GM23248 (cell line): ENCODE measurements at regions not wholly inside any gene's neighbourhood (a gene's known extent, or its start where the extent isn't known, plus 50 kb on each side); places are given as distances from the start of the nearest gene placed in this dataset.

Source experiments
- DNase-seq: peaks from one replicate; pipeline ENCODE4 v3.0.0-alpha.2; 2015
- H2AFZ ChIP-seq: fragments of 200-600 bp; sonication (generic); 2 replicates; pipeline ENCODE4 v1.6.1; 2016; ENCODE audit warnings: antibody characterized with exemption
- H3F3A ChIP-seq: fragments of 200-600 bp; sonication (generic); 2 replicates; pipeline ENCODE4 v1.6.1; 2016; ENCODE audit warnings: mild to moderate bottlenecking, antibody characterized with exemption, mixed run types; ENCODE audit not compliant: insufficient read depth
- H3K27ac ChIP-seq: fragments of 200-600 bp; sonication (generic); 2 replicates; pipeline ENCODE4 v1.5.1; 2016; ENCODE audit warnings: mild to moderate bottlenecking
- H3K27me3 ChIP-seq: fragments of 200-600 bp; sonication (generic); replicated peaks from 2 replicates; pipeline ENCODE4 v1.6.1; 2016; ENCODE audit warnings: mild to moderate bottlenecking; ENCODE audit not compliant: insufficient read depth
- H3K36me3 ChIP-seq: fragments of 200-600 bp; sonication (generic); 2 replicates; pipeline ENCODE4 v1.6.1; 2016; ENCODE audit warnings: low read depth, mild to moderate bottlenecking
- H3K4me1 ChIP-seq: fragments of 200-600 bp; sonication (generic); 2 replicates; pipeline ENCODE4 v1.6.1; 2016; ENCODE audit warnings: mild to moderate bottlenecking; ENCODE audit not compliant: insufficient read depth
- H3K4me2 ChIP-seq: fragments of 200-600 bp; sonication (generic); one replicate; pipeline ENCODE4 v1.6.1; 2016; ENCODE audit warnings: mild to moderate bottlenecking; ENCODE audit not compliant: unreplicated experiment
- H3K4me3 ChIP-seq: fragments of 200-600 bp; sonication (generic); 2 replicates; pipeline ENCODE4 v1.5.1; 2016; ENCODE audit warnings: mild to moderate bottlenecking
- H3K79me2 ChIP-seq: fragments of 200-600 bp; sonication (generic); 2 replicates; pipeline ENCODE4 v1.6.1; 2016; ENCODE audit warnings: mild to moderate bottlenecking; ENCODE audit not compliant: insufficient read depth
- H3K9ac ChIP-seq: fragments of 200-600 bp; sonication (generic); 2 replicates; pipeline ENCODE4 v1.6.1; 2016; ENCODE audit warnings: mild to moderate bottlenecking
- H3K9me2 ChIP-seq: fragments of 200-600 bp; sonication (generic); 2 replicates; pipeline ENCODE4 v1.6.1; 2016; ENCODE audit warnings: mixed run types, mild to moderate bottlenecking, moderate library complexity; ENCODE audit not compliant: insufficient read depth
- H3K9me3 ChIP-seq: fragments of 200-600 bp; sonication (generic); one replicate; pipeline ENCODE4 v1.6.1; 2017; ENCODE audit warnings: low read depth
- H4K20me1 ChIP-seq: fragments of 200-600 bp; sonication (generic); 2 replicates; pipeline ENCODE4 v1.6.0; 2016; ENCODE audit not compliant: insufficient read depth
- EZH2 ChIP-seq: fragments of 200-600 bp; sonication (generic); IDR thresholded peaks from 2 replicates; pipeline ENCODE4 v1.6.1; 2018; ENCODE audit warnings: antibody characterized with exemption, mild to moderate bottlenecking; ENCODE audit not compliant: insufficient read depth, poor library complexity, severe bottlenecking
- EZH2phosphoT487 ChIP-seq: fragments of 200-600 bp; sonication (generic); IDR thresholded peaks from 2 replicates; pipeline ENCODE4 v1.6.1; 2018; ENCODE audit warnings: antibody characterized with exemption, moderate library complexity, mild to moderate bottlenecking, low read depth; ENCODE audit not compliant: insufficient read depth
- WGBS, 2 experiments: methylation state at CpG; one replicate each; pipeline ENCODE4 v1.1.6; 2015 to 2017; ENCODE audit warnings: low lambda C conversion rate in 2 of 2, low coverage in 1 of 2; ENCODE audit errors: missing lambda C conversion rate in 2 of 2; 5-methylcytosine and 5-hydroxymethylcytosine counted together
- in situ Hi-C: fragments of 300-500 bp; cut with MboI; formaldehyde crosslinking; loops from 2 replicates; pipeline ENCODE4 v1.15.0; 2020

- in situ Hi-C loops = no loop called here
- Histone ChIP-seq H3K9ac (no peak overlapping the region), H2AFZ (no peak overlapping the region), H3K4me3 (no peak overlapping the region), H4K20me1 (no peaks in the 10 kb centered on the region), H3K4me2 (no peak overlapping the region), H3K4me1 (peaks cover 28% of the 10 kb centered on the region), H3F3A (peaks cover 25% of the 10 kb centered on the region), H3K9me2 (no peaks in the 10 kb centered on the region), H3K36me3 (no peaks in the 10 kb centered on the region), H3K9me3 (no peaks in the 10 kb centered on the region), H3K27me3 (0 out of 2 replicates have a peak, but pooled peaks cover 6% of the 10 kb centered on the region), H3K27ac (no peak overlapping the region), H3K79me2 (no peaks in the 10 kb centered on the region)
- WGBS, 2 experiments = 83 to 89% methylated on average over 5 of the region's 5 CpGs
- TF ChIP-seq EZH2 = no peak
- no peak for TF ChIP-seq EZH2phosphoT487
- peak; percentile 16 for DNase-seq
These were observed 85.2 kb upstream of the VAV3 start for GRCh38 chr1:108050158-108050557.

DNA sequence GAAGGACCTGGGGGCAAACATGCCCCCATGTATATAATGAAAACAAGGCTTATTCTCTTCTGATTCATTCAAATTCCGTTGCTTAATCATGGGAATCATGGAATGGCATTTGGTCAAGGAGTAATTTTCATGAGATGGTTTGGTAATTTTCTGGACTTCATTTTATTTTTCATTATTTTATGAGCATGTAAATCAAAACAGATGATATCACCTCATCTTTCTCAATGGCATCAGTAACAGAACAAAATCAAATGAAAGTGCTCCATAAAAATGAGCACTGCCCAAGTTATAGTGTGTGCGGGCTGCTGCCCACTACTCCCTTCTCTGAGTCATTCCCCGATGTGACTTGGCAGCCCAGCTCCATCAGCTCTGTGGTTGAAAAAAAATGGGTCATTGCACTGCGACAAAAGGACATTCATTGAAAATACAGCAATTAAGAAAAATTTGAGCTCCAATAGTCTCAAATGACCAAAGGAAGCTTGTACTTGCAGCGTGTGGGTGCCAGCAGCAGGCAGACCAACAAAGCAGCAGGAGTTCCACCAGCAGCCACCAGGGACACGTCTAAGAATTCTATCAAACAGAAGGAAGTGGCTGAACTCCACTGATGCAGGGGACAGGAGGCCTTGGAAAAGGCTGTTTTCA, 84.3 kb upstream of the VAV3 start:
- Histone ChIP-seq H3F3A (peaks cover 24% of the 10 kb centered on the region), H2AFZ (no peak overlapping the region), H3K4me1 (peaks cover 28% of the 10 kb centered on the region), H3K27me3 (0 out of 2 replicates have a peak, but pooled peaks cover 6% of the 10 kb centered on the region), H3K9me3 (no peaks in the 10 kb centered on the region), H3K36me3 (no peaks in the 10 kb centered on the region), H3K4me3 (no peak overlapping the region), H3K9ac (no peak overlapping the region), H3K79me2 (no peaks in the 10 kb centered on the region), H4K20me1 (no peaks in the 10 kb centered on the region), H3K4me2 (peak overlapping the region; percentile 23), H3K27ac (no peak overlapping the region), H3K9me2 (no peaks in the 10 kb centered on the region)
- 2 to 3% methylated on average over 6 of the region's 6 CpGs for WGBS, 2 experiments
- peak; percentile 61 for DNase-seq
- no peak for TF ChIP-seq EZH2
- TF ChIP-seq EZH2phosphoT487 = no peak
- in situ Hi-C loops = no loop called here

GRCh38 chr1:108048301-108049177, 83.6 kb upstream of the VAV3 start:
- 65 to 68% methylated on average over 5 of the region's 5 CpGs for WGBS, 2 experiments
- Histone ChIP-seq H2AFZ (no peak overlapping the region), H3K4me1 (peaks cover 23% of the 10 kb centered on the region), H3K9ac (no peak overlapping the region), H3K4me3 (no peak overlapping the region), H3K79me2 (no peaks in the 10 kb centered on the region), H3F3A (peaks cover 17% of the 10 kb centered on the region), H3K27ac (no peak overlapping the region), H3K9me3 (no peaks in the 10 kb centered on the region), H4K20me1 (no peaks in the 10 kb centered on the region), H3K9me2 (no peaks in the 10 kb centered on the region), H3K4me2 (peak overlapping the region; percentile 23), H3K27me3 (0 out of 2 replicates have a peak, but pooled peaks cover 6% of the 10 kb centered on the region), H3K36me3 (no peaks in the 10 kb centered on the region)
- TF ChIP-seq EZH2 = no peak
- in situ Hi-C loops = no loop called here
- DNase-seq = no peak

DNA sequence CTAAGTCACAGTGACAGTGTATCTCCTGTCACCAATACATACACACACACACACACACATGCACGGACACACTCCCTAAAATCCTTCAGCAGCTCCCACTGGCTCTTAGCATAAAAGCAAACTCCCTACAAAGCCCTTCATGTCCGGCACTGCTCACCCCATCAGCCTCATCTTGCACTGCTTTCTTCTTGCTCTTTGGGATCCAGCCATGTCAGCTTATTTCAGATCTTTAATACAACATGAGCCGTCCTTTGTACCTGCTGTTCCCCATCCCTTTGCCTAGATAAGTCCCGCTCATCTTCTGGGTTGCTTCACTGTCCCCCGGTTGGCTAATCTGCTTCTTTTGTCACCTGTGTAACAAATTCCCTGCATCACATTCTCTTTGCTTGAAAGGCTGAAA, 82.1 kb upstream of the VAV3 start:
- 78 to 80% methylated on average over 5 of the region's 5 CpGs for WGBS, 2 experiments
- H3K4me3 ChIP-seq = no peak overlapping the region
- H3K4me2 ChIP-seq = no peak overlapping the region
- no peaks in the 10 kb centered on the region for H3K9me2 ChIP-seq
- no peak for TF ChIP-seq EZH2
- no peak for TF ChIP-seq EZH2phosphoT487
- peaks cover 16% of the 10 kb centered on the region for H3K4me1 ChIP-seq
- 0 out of 2 replicates have a peak, but pooled peaks cover 6% of the 10 kb centered on the region for H3F3A ChIP-seq
- H3K27ac ChIP-seq = no peak overlapping the region
- H4K20me1 ChIP-seq = no peaks in the 10 kb centered on the region
- in situ Hi-C loops = no loop called here
- no peak for DNase-seq
- H3K36me3 ChIP-seq = no peaks in the 10 kb centered on the region
- 0 out of 2 replicates have a peak, but pooled peaks cover 6% of the 10 kb centered on the region for H3K27me3 ChIP-seq
- H3K9me3 ChIP-seq = no peaks in the 10 kb centered on the region
- H2AFZ ChIP-seq = no peak overlapping the region
- H3K9ac ChIP-seq = no peak overlapping the region
- no peaks in the 10 kb centered on the region for H3K79me2 ChIP-seq
